ENCODE measurements at regions not wholly inside any gene's neighbourhood (a gene's known extent, or its start where the extent isn't known, plus 50 kb on each side); places are given as distances from the start of the nearest gene placed in this dataset.

- no peaks in the 10 kb centered on the region for H3K27me3 ChIP-seq (ENCODE audit: insufficient read depth, poor library complexity, severe bottlenecking)
- DNase-seq (ENCODE audit: low read depth in 1 of 2, low spot score in 1 of 2), result no peak
- H3K27ac ChIP-seq (replicated peaks), result no peak overlapping the region
- H3K4me3 ChIP-seq (replicated peaks; ENCODE audit: insufficient read depth, low read length), result no peak overlapping the region
- TF ChIP-seq CTCF (IDR thresholded peaks at IDR 0.05; ENCODE audit: insufficient read depth, low read length) (no peak), POLR2AphosphoS5 (IDR thresholded peaks at IDR 0.05; ENCODE audit: low read depth) (no peak), GABPA (IDR thresholded peaks at IDR 0.05; ENCODE audit: low read depth) (no peak), SPI1 (IDR thresholded peaks at IDR 0.05; ENCODE audit: borderline replicate concordance, low read depth) (no peak)
- TF ChIP-seq, protein P1, sequence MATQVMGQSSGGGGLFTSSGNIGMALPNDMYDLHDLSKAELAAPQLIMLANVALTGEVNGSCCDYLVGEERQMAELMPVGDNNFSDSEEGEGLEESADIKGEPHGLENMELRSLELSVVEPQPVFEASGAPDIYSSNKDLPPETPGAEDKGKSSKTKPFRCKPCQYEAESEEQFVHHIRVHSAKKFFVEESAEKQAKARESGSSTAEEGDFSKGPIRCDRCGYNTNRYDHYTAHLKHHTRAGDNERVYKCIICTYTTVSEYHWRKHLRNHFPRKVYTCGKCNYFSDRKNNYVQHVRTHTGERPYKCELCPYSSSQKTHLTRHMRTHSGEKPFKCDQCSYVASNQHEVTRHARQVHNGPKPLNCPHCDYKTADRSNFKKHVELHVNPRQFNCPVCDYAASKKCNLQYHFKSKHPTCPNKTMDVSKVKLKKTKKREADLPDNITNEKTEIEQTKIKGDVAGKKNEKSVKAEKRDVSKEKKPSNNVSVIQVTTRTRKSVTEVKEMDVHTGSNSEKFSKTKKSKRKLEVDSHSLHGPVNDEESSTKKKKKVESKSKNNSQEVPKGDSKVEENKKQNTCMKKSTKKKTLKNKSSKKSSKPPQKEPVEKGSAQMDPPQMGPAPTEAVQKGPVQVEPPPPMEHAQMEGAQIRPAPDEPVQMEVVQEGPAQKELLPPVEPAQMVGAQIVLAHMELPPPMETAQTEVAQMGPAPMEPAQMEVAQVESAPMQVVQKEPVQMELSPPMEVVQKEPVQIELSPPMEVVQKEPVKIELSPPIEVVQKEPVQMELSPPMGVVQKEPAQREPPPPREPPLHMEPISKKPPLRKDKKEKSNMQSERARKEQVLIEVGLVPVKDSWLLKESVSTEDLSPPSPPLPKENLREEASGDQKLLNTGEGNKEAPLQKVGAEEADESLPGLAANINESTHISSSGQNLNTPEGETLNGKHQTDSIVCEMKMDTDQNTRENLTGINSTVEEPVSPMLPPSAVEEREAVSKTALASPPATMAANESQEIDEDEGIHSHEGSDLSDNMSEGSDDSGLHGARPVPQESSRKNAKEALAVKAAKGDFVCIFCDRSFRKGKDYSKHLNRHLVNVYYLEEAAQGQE (IDR thresholded peaks at IDR 0.05; ENCODE audit: insufficient replicate concordance, low read depth), result no peak
Observed at GRCh38 chr5:18999478-18999877, 988.5 kb downstream of the CDH18 start.

DNA sequence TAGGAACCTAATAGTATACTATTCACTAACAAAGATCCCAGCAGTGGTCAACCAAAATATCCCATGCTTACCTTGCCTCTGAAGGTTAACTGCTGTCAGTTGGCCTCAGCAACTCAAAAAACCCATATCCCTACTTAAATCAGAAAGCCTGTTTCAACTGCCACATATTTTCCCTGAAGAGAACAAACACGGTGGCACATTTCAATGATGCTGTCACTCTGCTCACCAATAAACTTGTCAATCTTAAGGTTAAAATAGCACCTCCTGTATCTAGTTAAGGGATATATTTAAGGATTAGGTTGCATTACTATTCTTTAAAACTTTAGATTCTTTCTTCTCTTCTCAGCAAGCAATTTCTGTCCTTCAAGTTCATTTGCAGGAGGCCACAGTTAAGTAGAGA lies 986.9 kb downstream of the CDH18 start:
- TF ChIP-seq POLR2AphosphoS5 (IDR thresholded peaks at IDR 0.05; ENCODE audit: low read depth), result no peak
- TF ChIP-seq CTCF (IDR thresholded peaks at IDR 0.05; ENCODE audit: insufficient read depth, low read length), result no peak
- TF ChIP-seq, protein P1 (IDR thresholded peaks at IDR 0.05; ENCODE audit: insufficient replicate concordance, low read depth), result no peak
- no peak for TF ChIP-seq SPI1 (IDR thresholded peaks at IDR 0.05; ENCODE audit: borderline replicate concordance, low read depth)
- no peak for TF ChIP-seq GABPA (IDR thresholded peaks at IDR 0.05; ENCODE audit: low read depth)
- DNase-seq (ENCODE audit: low read depth in 1 of 2, low spot score in 1 of 2), result no peak
- H3K27me3 ChIP-seq (ENCODE audit: insufficient read depth, poor library complexity, severe bottlenecking), result no peaks in the 10 kb centered on the region
- H3K4me3 ChIP-seq (replicated peaks; ENCODE audit: insufficient read depth, low read length), result no peak overlapping the region
- H3K27ac ChIP-seq (replicated peaks), result no peak overlapping the region

- no peak for DNase-seq (ENCODE audit: low read depth in 1 of 2, low spot score in 1 of 2)
- no peak overlapping the region for H3K27ac ChIP-seq (replicated peaks)
- TF ChIP-seq, protein P1 (IDR thresholded peaks at IDR 0.05; ENCODE audit: insufficient replicate concordance, low read depth), result no peak
- TF ChIP-seq SPI1 (IDR thresholded peaks at IDR 0.05; ENCODE audit: borderline replicate concordance, low read depth), result no peak
- no peak for TF ChIP-seq GABPA (IDR thresholded peaks at IDR 0.05; ENCODE audit: low read depth)
- no peak for TF ChIP-seq CTCF (IDR thresholded peaks at IDR 0.05; ENCODE audit: insufficient read depth, low read length)
- no peak for TF ChIP-seq POLR2AphosphoS5 (IDR thresholded peaks at IDR 0.05; ENCODE audit: low read depth)
- no peaks in the 10 kb centered on the region for H3K27me3 ChIP-seq (ENCODE audit: insufficient read depth, poor library complexity, severe bottlenecking)
- no peak overlapping the region for H3K4me3 ChIP-seq (replicated peaks; ENCODE audit: insufficient read depth, low read length)
Observed at GRCh38 chr5:19001539-19001938, 986.5 kb downstream of the CDH18 start.

Measured in HL-60 (cell line).